H1 (cell line): ENCODE measurements at regions not wholly inside any gene's neighbourhood (a gene's known extent, or its start where the extent isn't known, plus 50 kb on each side); places are given as distances from the start of the nearest gene placed in this dataset.

Experiments
- CTCF ChIA-PET: fragments of 300-600 bp; sonication (Branson Sonifier 250); formaldehyde crosslinking; loops from one replicate; lab custom pipeline; 2021; ENCODE audit not compliant: partially characterized antibody; lab: Charles Lee
- POLR2A ChIA-PET: fragments of 300-600 bp; sonication (Branson Sonifier 250); formaldehyde crosslinking; loops from one replicate; lab custom pipeline; 2021; ENCODE audit warnings: inconsistent platforms; ENCODE audit not compliant: partially characterized antibody; lab: Charles Lee
- DNase-seq, 2 experiments: peaks; one replicate each; pipeline versions ENCODE4 v3.0.0 to v3.0.0-alpha.2; 2010 to 2022; ENCODE audit warnings: low spot score in 2 of 2, low read depth in 1 of 2, mixed read lengths in 1 of 2
- FAIRE-seq: peaks from 2 replicates; lab custom pipeline; 2011; peaks lifted over from hg19 to GRCh38; lab: Jason Lieb, UNC
- H2AFZ ChIP-seq: 2 replicates; pipeline ENCODE4 v1.8.1; 2012; ENCODE audit warnings: low read length, inconsistent platforms
- H2AK5ac ChIP-seq: 2 replicates; pipeline ENCODE4 v1.6.1; 2013; ENCODE audit warnings: low read depth, low read length
- H2BK120ac ChIP-seq: replicated peaks from 2 replicates; pipeline ENCODE3; 2013; ENCODE audit warnings: low read depth, low read length, inconsistent platforms
- H2BK12ac ChIP-seq: 2 replicates; pipeline ENCODE4 v1.6.1; 2013; ENCODE audit warnings: low read depth, low read length
- H2BK15ac ChIP-seq: 2 replicates; pipeline ENCODE4 v1.6.1; 2013; ENCODE audit warnings: low read length
- H2BK20ac ChIP-seq: 2 replicates; pipeline ENCODE4 v1.6.1; 2013; ENCODE audit warnings: low read length
- H2BK5ac ChIP-seq: 2 replicates; pipeline ENCODE4 v1.6.1; 2013; ENCODE audit warnings: low read depth, low read length
- H3K14ac ChIP-seq: 2 replicates; pipeline ENCODE4 v1.6.1; 2013; ENCODE audit warnings: inconsistent platforms; ENCODE audit not compliant: insufficient read length
- H3K18ac ChIP-seq: 2 replicates; pipeline ENCODE4 v1.6.1; 2013; ENCODE audit warnings: low read length; ENCODE audit errors: extremely low read depth
- H3K23ac ChIP-seq: 2 replicates; pipeline ENCODE4 v1.6.1; 2013; ENCODE audit warnings: inconsistent platforms; ENCODE audit not compliant: insufficient read length
- H3K23me2 ChIP-seq: 2 replicates; pipeline ENCODE4 v1.6.1; 2013; ENCODE audit warnings: low read depth, low read length
- H3K27ac ChIP-seq: 2 replicates; pipeline ENCODE4 v1.6.1; 2011; ENCODE audit warnings: low read depth, low read length, inconsistent platforms
- H3K27me3 ChIP-seq, 4 experiments: replicated peaks in 1 of 4; 1 replicate in 1 of 4; 2 replicates in 3 of 4; pipeline versions ENCODE4 v1.6.1 to v1.8.1; 2011 to 2013; ENCODE audit warnings: low read length in 3 of 4, mild to moderate bottlenecking in 3 of 4, inconsistent platforms in 2 of 4, mixed read lengths in 2 of 4, moderate library complexity in 1 of 4; ENCODE audit not compliant: control insufficient read depth in 3 of 4, insufficient read depth in 3 of 4; ENCODE audit errors: extremely low read depth in 1 of 4
- H3K36me3 ChIP-seq, 4 experiments: 2 replicates each; pipeline versions ENCODE4 v1.6.1 to v1.8.1; 2011 to 2013; ENCODE audit warnings: mild to moderate bottlenecking in 4 of 4, low read length in 3 of 4, moderate library complexity in 2 of 4, control low read depth in 1 of 4, inconsistent platforms in 1 of 4; ENCODE audit not compliant: insufficient read depth in 4 of 4, control insufficient read depth in 2 of 4
- H3K4ac ChIP-seq: replicated peaks from 2 replicates; pipeline ENCODE3; 2013; ENCODE audit warnings: low read length, low read depth, mixed read lengths, inconsistent platforms; ENCODE audit not compliant: insufficient read length
- H3K4me1 ChIP-seq, 4 experiments: replicated peaks in 1 of 4; 1 replicate in 1 of 4; 2 replicates in 3 of 4; pipeline versions ENCODE4 v1.6.1 to v1.8.1; 2011 to 2013; ENCODE audit warnings: low read length in 3 of 4, inconsistent platforms in 2 of 4, mixed read lengths in 1 of 4; ENCODE audit not compliant: insufficient read depth in 4 of 4, control insufficient read depth in 3 of 4
- H3K4me2 ChIP-seq, 2 experiments: 2 replicates each; pipeline versions ENCODE4 v1.6.1 to v1.8.1; 2011 to 2013; ENCODE audit warnings: low read depth in 2 of 2, low read length in 2 of 2, control low read depth in 1 of 2, inconsistent platforms in 1 of 2, mild to moderate bottlenecking in 1 of 2; ENCODE audit not compliant: insufficient read depth in 1 of 2
- H3K4me3 ChIP-seq, 4 experiments: fragments of 200-600, 300-600 bp in 1 of 4; sonication (generic), shearing (Covaris generic), sonication (Bioruptor Twin) in 1 of 4; 2 replicates each; pipeline versions ENCODE4 v1.5.1 to v1.8.1; 2011 to 2016; ENCODE audit warnings: low read length in 4 of 4, low read depth in 3 of 4, control low read depth in 2 of 4, inconsistent platforms in 2 of 4, mild to moderate bottlenecking in 2 of 4, mixed read lengths in 1 of 4, moderate library complexity in 1 of 4; ENCODE audit not compliant: insufficient read depth in 2 of 4; ENCODE audit errors: extremely low read depth in 1 of 4
- H3K56ac ChIP-seq: replicated peaks from 2 replicates; pipeline ENCODE3; 2013; ENCODE audit warnings: low read depth, mild to moderate bottlenecking, mixed read lengths, low read length, inconsistent platforms; ENCODE audit not compliant: insufficient read length
- H3K79me1 ChIP-seq: 2 replicates; pipeline ENCODE4 v1.6.1; 2013; ENCODE audit warnings: low read depth, low read length, control low read depth
- H3K79me2 ChIP-seq, 2 experiments: 2 replicates each; pipeline versions ENCODE4 v1.6.1 to v1.8.1; 2012 to 2013; ENCODE audit warnings: low read length in 2 of 2, mild to moderate bottlenecking in 2 of 2, inconsistent platforms in 1 of 2; ENCODE audit not compliant: insufficient read depth in 2 of 2, control insufficient read depth in 1 of 2
- H3K9ac ChIP-seq, 4 experiments: replicated peaks in 1 of 4; 1 replicate in 1 of 4; 2 replicates in 3 of 4; pipeline versions ENCODE4 v1.6.1 to v1.8.1; 2011 to 2013; ENCODE audit warnings: low read depth in 3 of 4, low read length in 3 of 4, control low read depth in 2 of 4, mild to moderate bottlenecking in 2 of 4, moderate library complexity in 2 of 4, inconsistent platforms in 1 of 4; ENCODE audit errors: extremely low read depth in 1 of 4
- H3K9me3 ChIP-seq, 2 experiments: 2 replicates each; pipeline versions ENCODE4 v1.6.1 to v1.8.1; 2012 to 2013; ENCODE audit warnings: mild to moderate bottlenecking in 2 of 2, moderate library complexity in 2 of 2, control low read depth in 1 of 2, inconsistent platforms in 1 of 2, low read depth in 1 of 2, low read length in 1 of 2, mixed read lengths in 1 of 2; ENCODE audit not compliant: insufficient read depth in 2 of 2
- H4K20me1 ChIP-seq, 2 experiments: replicated peaks in 1 of 2; 2 replicates each; pipeline versions ENCODE3 to v1.8.1; 2011 to 2013; ENCODE audit warnings: inconsistent platforms in 2 of 2, low read length in 2 of 2, mild to moderate bottlenecking in 1 of 2; ENCODE audit not compliant: insufficient read depth in 2 of 2, control insufficient read depth in 1 of 2
- H4K5ac ChIP-seq: 2 replicates; pipeline ENCODE4 v1.6.1; 2013; ENCODE audit warnings: low read length, low read depth, mixed read lengths, inconsistent platforms; ENCODE audit not compliant: insufficient read length
- H4K8ac ChIP-seq: 2 replicates; pipeline ENCODE4 v1.8.0; 2013; ENCODE audit warnings: mild to moderate bottlenecking, moderate library complexity, low read length, inconsistent platforms; ENCODE audit not compliant: insufficient read depth; ENCODE audit errors: extremely low read depth
- H4K91ac ChIP-seq: replicated peaks from 2 replicates; pipeline ENCODE3; 2013; ENCODE audit warnings: low read length, mixed read lengths, inconsistent platforms; ENCODE audit not compliant: insufficient read length
- ATF2 ChIP-seq: IDR thresholded peaks from 2 replicates; pipeline ENCODE4 v1.6.1; 2012; ENCODE audit warnings: low read length, inconsistent platforms
- ATF3 ChIP-seq: IDR thresholded peaks from 2 replicates; pipeline ENCODE4 v1.6.1; 2011; ENCODE audit warnings: low read depth, mild to moderate bottlenecking, low read length; ENCODE audit not compliant: insufficient read depth
- EGR1 ChIP-seq: IDR thresholded peaks from 2 replicates; pipeline ENCODE4 v1.6.1; 2011; ENCODE audit warnings: low read depth, low read length, borderline replicate concordance
- KDM1A ChIP-seq: fragments of 200-600, 300-600 bp; sonication (generic); IDR thresholded peaks from 2 replicates; pipeline ENCODE4 v1.7.1; 2016; ENCODE audit warnings: mild to moderate bottlenecking, low read length, borderline replicate concordance
- SIX5 ChIP-seq: IDR thresholded peaks from 2 replicates; pipeline ENCODE4 v1.6.1; 2011; ENCODE audit warnings: mild to moderate bottlenecking, low read depth, low read length
- YY1 ChIP-seq: IDR thresholded peaks from 2 replicates; pipeline ENCODE4 v1.6.1; 2011; ENCODE audit warnings: low read depth, mild to moderate bottlenecking, low read length

DNA sequence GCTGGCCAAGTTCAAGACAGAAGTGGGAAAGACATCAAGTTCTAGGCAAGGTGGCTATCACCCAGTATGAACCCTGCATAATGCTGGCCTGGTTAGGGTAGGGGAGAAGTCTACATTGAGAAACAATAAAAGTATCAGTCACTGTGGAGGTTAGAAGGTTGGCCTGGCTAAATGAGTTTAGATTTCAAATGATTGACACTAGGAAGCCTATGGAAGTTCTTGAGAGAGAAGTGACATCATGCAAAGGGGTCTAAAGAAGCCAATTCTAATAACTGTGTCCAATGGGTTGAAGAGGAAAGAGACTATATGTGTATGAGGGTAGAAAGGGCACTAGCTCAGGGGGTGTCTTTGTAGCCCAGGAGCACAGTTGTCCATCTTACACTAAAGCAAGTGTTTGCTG is 98.5 kb upstream of the MBIP start:
- no peak overlapping the region for H3K23ac ChIP-seq
- no peak overlapping the region for H2BK20ac ChIP-seq
- FAIRE-seq = no peak
- no peak overlapping the region for H4K5ac ChIP-seq
- H3K18ac ChIP-seq = no peak overlapping the region
- no peak overlapping the region for H4K8ac ChIP-seq
- H3K4me1 ChIP-seq = peaks cover 0 to 3% (median 0%) of the 10 kb centered on the region in 4 experiments; a peak in 1 of 7 replicates
- H2BK15ac ChIP-seq = no peak overlapping the region
- no peak overlapping the region for H3K56ac ChIP-seq
- no peak for DNase-seq
- H3K23me2 ChIP-seq = no peaks in the 10 kb centered on the region
- no peak overlapping the region for H3K14ac ChIP-seq
- no peak overlapping the region for H3K4ac ChIP-seq
- TF ChIP-seq KDM1A = no peak
- no peak for TF ChIP-seq EGR1
- no peak for TF ChIP-seq ATF3
- no peak for TF ChIP-seq ATF2
- no peak for TF ChIP-seq YY1
- TF ChIP-seq SIX5 = no peak
- TF ChIP-seq, all 59 proteins: peak for 0
- no peaks in the 10 kb centered on the region for H3K9me3 ChIP-seq
- H4K20me1 ChIP-seq = no peaks in the 10 kb centered on the region
- no peaks in the 10 kb centered on the region for H3K79me1 ChIP-seq
- ChIA-PET CTCF (interaction anchor here (1.4 to 1.7 kb wide), 2 partner anchors 21 to 349 kb away, joined by 4 to 7 read pairs; no protein-coding TSS in a partner anchor), POLR2A (no interaction called here)
- no peak overlapping the region; a peak in 1 of 7 replicates for H3K9ac ChIP-seq
- H2AK5ac ChIP-seq = no peak overlapping the region
- no peaks in the 10 kb centered on the region for H3K36me3 ChIP-seq
- H3K79me2 ChIP-seq = no peaks in the 10 kb centered on the region
- H2BK120ac ChIP-seq = no peak overlapping the region
- H4K91ac ChIP-seq = no peak overlapping the region
- no peak overlapping the region for H3K27ac ChIP-seq
- H2BK5ac ChIP-seq = no peak overlapping the region
- no peaks in the 10 kb centered on the region for H3K27me3 ChIP-seq
- H3K4me2 ChIP-seq = no peak overlapping the region
- H2BK12ac ChIP-seq = no peak overlapping the region
- no peak overlapping the region for H3K4me3 ChIP-seq
- no peak overlapping the region for H2AFZ ChIP-seq
